HepG2 (cell line): ENCODE measurements at regions not wholly inside any gene's neighbourhood (a gene's known extent, or its start where the extent isn't known, plus 50 kb on each side); places are given as distances from the start of the nearest gene placed in this dataset.
"Not testable (repeated sequence)": the region's sequence is repeated elsewhere in the genome, so short reads cannot be mapped to it uniquely, and the experiment has no call there.

Experiments used
- ATAC-seq: fragments of 200-7000 bp; cut with Tn5 transposase; 3 replicates; pipeline ENCODE4 v1.9.1; 2020; ENCODE audit warnings: mild to moderate bottlenecking, moderate library complexity
- BruUV-seq: library from RNA; stranded (reverse); fragments of 400-500 nt; replicated peaks from 2 replicates; lab custom pipeline; 2021; lab: Mats Ljungman, UMichigan
- CTCF ChIA-PET: fragments of 300-600 bp; formaldehyde crosslinking; extraction: SDS; loops from one replicate; lab custom pipeline; 2021; ENCODE audit warnings: low total read pairs, inconsistent platforms, low intra/inter-chr PET ratio; lab: Yijun Ruan, JAX
- POLR2A ChIA-PET: fragments of 350-600 bp; sonication (Branson Sonifier 250); formaldehyde crosslinking; loops from one replicate; lab custom pipeline; 2020; ENCODE audit warnings: antibody characterized with exemption, inconsistent platforms; lab: Yijun Ruan, JAX
- DNase-seq: peaks from one replicate; pipeline ENCODE4 v3.0.0-alpha.2; 2015; ENCODE audit warnings: low spot score
- FAIRE-seq: peaks from 3 replicates; lab custom pipeline; 2011; peaks lifted over from hg19 to GRCh38; lab: Jason Lieb, UNC
- H2AFZ ChIP-seq: one replicate; pipeline ENCODE4 v1.6.1; 2011; ENCODE audit warnings: low read length, inconsistent platforms
- H3K27ac ChIP-seq: fragments of 300-600 bp; 3 replicates; pipeline ENCODE4 v1.8.0; 2011; ENCODE audit warnings: mixed run types, mild to moderate bottlenecking, mixed read lengths, low read length, inconsistent platforms; ENCODE audit not compliant: insufficient read depth; ENCODE audit errors: extremely low read length
- H3K27me3 ChIP-seq, 2 experiments: fragments of 200-600 bp in 1 of 2; 2 replicates in 1 of 2; 3 replicates in 1 of 2; pipeline versions ENCODE4 v1.6.0 to v1.8.0; 2011; ENCODE audit warnings: low read length in 2 of 2, mild to moderate bottlenecking in 2 of 2, moderate library complexity in 2 of 2, inconsistent platforms in 1 of 2; ENCODE audit not compliant: insufficient read depth in 2 of 2, control insufficient read depth in 1 of 2
- H3K36me3 ChIP-seq, 2 experiments: fragments of 200-600 bp in 1 of 2; replicated peaks in 1 of 2; 2 replicates in 1 of 2; 3 replicates in 1 of 2; pipeline versions ENCODE4 v1.5.1 to v1.8.0; 2011; ENCODE audit warnings: low read length in 2 of 2, inconsistent platforms in 1 of 2; ENCODE audit not compliant: insufficient read depth in 2 of 2, control insufficient read depth in 1 of 2
- H3K4me1 ChIP-seq: 2 replicates; pipeline ENCODE4 v1.5.1; 2012; ENCODE audit warnings: low read length, inconsistent platforms; ENCODE audit not compliant: insufficient read depth
- H3K4me2 ChIP-seq: 2 replicates; pipeline ENCODE4 v1.6.0; 2011; ENCODE audit warnings: low read depth, low read length, inconsistent platforms
- H3K4me3 ChIP-seq, 3 experiments: fragments of 200-600 bp in 1 of 3; sonication (generic), shearing (Covaris generic) in 1 of 3; replicated peaks in 1 of 3; 2 replicates each; pipeline ENCODE4 v1.5.1; 2011 to 2016; ENCODE audit warnings: low read length in 3 of 3, inconsistent platforms in 2 of 3, low read depth in 2 of 3, mild to moderate bottlenecking in 2 of 3, control low read depth in 1 of 3, mixed read lengths in 1 of 3; ENCODE audit not compliant: insufficient read depth in 1 of 3
- H3K79me2 ChIP-seq: one replicate; pipeline ENCODE4 v1.6.1; 2011; ENCODE audit warnings: low read length, inconsistent platforms; ENCODE audit not compliant: insufficient read depth
- H3K9ac ChIP-seq: 2 replicates; pipeline ENCODE4 v1.6.0; 2011; ENCODE audit warnings: mild to moderate bottlenecking, low read depth, low read length, inconsistent platforms; ENCODE audit not compliant: insufficient read depth
- H3K9me3 ChIP-seq: 2 replicates; pipeline ENCODE4 v1.5.1; 2012; ENCODE audit warnings: mild to moderate bottlenecking, low read length
- H4K20me1 ChIP-seq: 2 replicates; pipeline ENCODE4 v1.6.0; 2011; ENCODE audit warnings: inconsistent platforms, mild to moderate bottlenecking, low read length, moderate library complexity; ENCODE audit not compliant: insufficient read depth
- FOSL1 ChIP-seq: sonication (generic); formaldehyde crosslinking; IDR thresholded peaks from 2 replicates; pipeline ENCODE4 v1.9.0; 2021; ENCODE audit warnings: missing genetic modification reagents, borderline replicate concordance
- ZNF263 ChIP-seq: sonication (generic); formaldehyde crosslinking; IDR thresholded peaks from 2 replicates; pipeline ENCODE4 v1.4.0; 2020; ENCODE audit warnings: missing genetic modification reagents
- ZSCAN29 ChIP-seq: sonication (generic); formaldehyde crosslinking; conservative IDR thresholded peaks from 2 replicates; pipeline ENCODE4 v1.4.0; 2020; ENCODE audit warnings: mild to moderate bottlenecking, missing genetic modification reagents
- WGBS: methylation state at CpG from one replicate; pipeline ENCODE4 v1.1.6; 2017; ENCODE audit warnings: low lambda C conversion rate; 5-methylcytosine and 5-hydroxymethylcytosine counted together
- in situ Hi-C: cut with HindIII; loops from 2 replicates; pipeline ENCODE4 v1.10.0; 2017; ENCODE audit warnings: low pct_unique_long_range_greater_than_20kb; ENCODE audit not compliant: extremely low pct_ligation_motif_present
- intact Hi-C: fragments of 100-400 bp; cut with micrococcal nuclease; formaldehyde crosslinking; loops from one replicate; pipeline ENCODE4 v1.10.0; 2022; ENCODE audit not compliant: unreplicated experiment
- TF ChIP-seq, protein P1 (sequence below): IDR thresholded peaks from 2 replicates; pipeline ENCODE4 v1.6.1; 2016

DNA sequence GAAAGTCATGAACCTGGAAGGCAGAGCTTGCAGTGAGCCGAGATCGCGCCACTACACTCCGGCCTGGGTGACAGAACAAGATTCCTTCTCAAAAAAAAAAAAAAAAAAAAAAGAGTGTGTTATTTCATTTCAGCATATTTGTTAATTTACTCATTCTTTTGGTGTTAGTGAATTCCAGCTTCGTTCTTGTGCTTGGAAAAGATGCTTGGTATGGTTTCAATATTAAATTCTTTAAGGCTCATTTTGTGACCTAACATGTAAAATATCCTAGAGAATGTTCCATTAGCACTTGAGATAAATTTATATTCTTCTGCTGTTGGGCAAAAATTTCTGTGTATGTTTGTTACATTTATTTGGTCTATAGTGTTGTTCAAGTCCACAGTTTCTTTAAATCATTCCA lies 66.8 kb downstream of the SPIN3 start:
- H4K20me1 ChIP-seq: no peaks in the 10 kb centered on the region
- no peaks in the 10 kb centered on the region for H3K36me3 ChIP-seq
- no peak overlapping the region for H3K27ac ChIP-seq
- intact Hi-C loops: no loop called here
- no peak overlapping the region for H2AFZ ChIP-seq
- H3K79me2 ChIP-seq: no peaks in the 10 kb centered on the region
- no peak overlapping the region for H3K4me2 ChIP-seq
- no peaks in the 10 kb centered on the region for H3K27me3 ChIP-seq
- in situ Hi-C loops: no loop called here
- WGBS: 11% methylated on average over 5 of the region's 5 CpGs
- peaks cover 17% of the 10 kb centered on the region for H3K4me1 ChIP-seq
- no peak for ATAC-seq
- H3K9me3 ChIP-seq: no peaks in the 10 kb centered on the region
- ChIA-PET CTCF (no interaction called here), POLR2A (no interaction called here)
- no peak for FAIRE-seq
- no peak for TF ChIP-seq ZSCAN29 (CRISPR knock-in tag)
- no peak for TF ChIP-seq FOSL1 (CRISPR knock-in tag)
- TF ChIP-seq, protein P1, sequence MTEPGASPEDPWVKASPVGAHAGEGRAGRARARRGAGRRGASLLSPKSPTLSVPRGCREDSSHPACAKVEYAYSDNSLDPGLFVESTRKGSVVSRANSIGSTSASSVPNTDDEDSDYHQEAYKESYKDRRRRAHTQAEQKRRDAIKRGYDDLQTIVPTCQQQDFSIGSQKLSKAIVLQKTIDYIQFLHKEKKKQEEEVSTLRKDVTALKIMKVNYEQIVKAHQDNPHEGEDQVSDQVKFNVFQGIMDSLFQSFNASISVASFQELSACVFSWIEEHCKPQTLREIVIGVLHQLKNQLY (CRISPR knock-in tag): no peak
- no peak for TF ChIP-seq ZNF263 (CRISPR knock-in tag)
- BruUV-seq: no TSS peak
- no peak for DNase-seq
- H3K4me3 ChIP-seq: no peak overlapping the region
- H3K9ac ChIP-seq: no peak overlapping the region

DNA sequence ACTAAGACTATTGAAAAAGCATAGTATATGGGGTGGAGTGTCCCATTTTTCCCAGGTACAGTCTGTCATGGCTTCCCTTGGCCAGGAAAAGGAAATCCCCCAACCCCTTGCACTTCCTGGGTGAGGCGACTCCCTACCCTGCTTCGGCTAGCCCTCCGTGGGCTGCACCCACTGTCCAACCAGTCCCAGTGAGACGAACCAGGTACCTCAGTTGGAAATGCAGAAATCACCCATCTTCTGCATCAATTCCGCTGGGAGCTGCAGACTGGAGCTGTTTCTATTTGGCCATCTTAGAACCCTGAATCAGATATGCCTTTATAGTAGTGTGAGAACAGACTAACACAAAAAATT lies 74.4 kb downstream of the SPIN3 start:
- H3K27ac ChIP-seq, H3K9ac ChIP-seq, H3K27me3 ChIP-seq, in situ Hi-C loops, intact Hi-C loops, FAIRE-seq, POLR2A ChIA-PET, H3K9me3 ChIP-seq, H2AFZ ChIP-seq, H3K4me3 ChIP-seq, H3K79me2 ChIP-seq, CTCF ChIA-PET, H3K36me3 ChIP-seq, H3K4me1 ChIP-seq, BruUV-seq, H4K20me1 ChIP-seq, H3K4me2 ChIP-seq, DNase-seq, ATAC-seq: not testable (repeated sequence)
- WGBS: 43% methylated on average over 2 of the region's 5 CpGs
